Astrocyte of the spinal cord (primary cell): ENCODE measurements at regions not wholly inside any gene's neighbourhood (a gene's known extent, or its start where the extent isn't known, plus 50 kb on each side); places are given as distances from the start of the nearest gene placed in this dataset.

Source experiments
- DNase-seq: peaks from one replicate; pipeline ENCODE4 v3.0.0; 2011; ENCODE audit warnings: low read depth, low spot score
- H3K4me3 ChIP-seq: 2 replicates; pipeline ENCODE4 v1.5.1; 2011; ENCODE audit warnings: low read depth, mild to moderate bottlenecking, low read length, moderate library complexity
- in situ Hi-C: cut with HindIII; loops from 2 replicates; pipeline ENCODE4 v1.10.0; 2017; ENCODE audit warnings: low sequenced_read_pairs
- TF ChIP-seq, protein P1 (sequence below): IDR thresholded peaks from 2 replicates; pipeline ENCODE4 v1.5.1; 2012; ENCODE audit warnings: low read depth, mild to moderate bottlenecking, low read length, inconsistent platforms

GRCh38 chr18:60962625-60963024 lies 370.6 kb upstream of the CDH20 start:
- DNase-seq: no peak
- TF ChIP-seq, protein P1, sequence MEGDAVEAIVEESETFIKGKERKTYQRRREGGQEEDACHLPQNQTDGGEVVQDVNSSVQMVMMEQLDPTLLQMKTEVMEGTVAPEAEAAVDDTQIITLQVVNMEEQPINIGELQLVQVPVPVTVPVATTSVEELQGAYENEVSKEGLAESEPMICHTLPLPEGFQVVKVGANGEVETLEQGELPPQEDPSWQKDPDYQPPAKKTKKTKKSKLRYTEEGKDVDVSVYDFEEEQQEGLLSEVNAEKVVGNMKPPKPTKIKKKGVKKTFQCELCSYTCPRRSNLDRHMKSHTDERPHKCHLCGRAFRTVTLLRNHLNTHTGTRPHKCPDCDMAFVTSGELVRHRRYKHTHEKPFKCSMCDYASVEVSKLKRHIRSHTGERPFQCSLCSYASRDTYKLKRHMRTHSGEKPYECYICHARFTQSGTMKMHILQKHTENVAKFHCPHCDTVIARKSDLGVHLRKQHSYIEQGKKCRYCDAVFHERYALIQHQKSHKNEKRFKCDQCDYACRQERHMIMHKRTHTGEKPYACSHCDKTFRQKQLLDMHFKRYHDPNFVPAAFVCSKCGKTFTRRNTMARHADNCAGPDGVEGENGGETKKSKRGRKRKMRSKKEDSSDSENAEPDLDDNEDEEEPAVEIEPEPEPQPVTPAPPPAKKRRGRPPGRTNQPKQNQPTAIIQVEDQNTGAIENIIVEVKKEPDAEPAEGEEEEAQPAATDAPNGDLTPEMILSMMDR: no peak
- H3K4me3 ChIP-seq: no peak overlapping the region
- in situ Hi-C loops: no loop called here

DNA sequence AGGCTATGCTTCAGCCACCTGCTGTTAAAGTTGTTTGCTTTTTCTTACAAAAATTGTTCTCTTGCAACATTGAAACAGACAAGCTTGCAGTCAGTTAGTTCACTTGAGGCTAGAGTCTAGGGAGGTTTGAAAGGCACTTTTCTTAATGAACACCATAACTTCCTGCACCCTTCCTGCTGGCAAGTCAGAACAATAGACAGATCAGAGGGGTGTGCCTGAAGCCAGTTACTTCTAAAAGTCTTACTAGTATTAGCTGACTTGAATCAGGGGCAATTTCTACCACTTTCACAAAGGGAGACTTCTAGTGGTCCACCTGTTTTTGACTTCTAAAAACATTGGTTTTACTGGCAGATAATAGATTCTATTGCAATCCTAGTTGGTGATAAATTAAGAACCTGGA lies 367.4 kb upstream of the CDH20 start:
- H3K4me3 ChIP-seq: no peak overlapping the region
- no peak for DNase-seq
- TF ChIP-seq, protein P1: no peak
- in situ Hi-C loops: no loop called here

DNA sequence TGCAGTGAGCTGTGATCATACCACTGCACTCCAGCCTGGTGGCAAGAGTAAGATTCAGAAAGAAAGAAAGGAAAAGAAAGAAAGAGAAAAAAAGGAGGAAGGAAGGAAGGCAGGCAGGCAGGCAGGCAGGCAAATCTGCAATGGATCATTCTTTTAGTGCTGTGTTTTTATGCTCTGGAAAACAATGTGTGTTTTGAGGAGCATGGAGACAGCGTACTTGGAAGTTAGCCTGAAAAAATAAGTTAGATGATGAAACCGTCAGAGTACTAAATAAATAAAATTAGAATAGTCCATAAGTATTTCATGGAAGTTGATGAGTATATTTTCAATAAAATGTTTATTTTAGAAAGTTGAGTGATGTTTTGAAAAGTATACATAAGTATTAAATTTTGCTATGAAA lies 366.4 kb upstream of the CDH20 start:
- H3K4me3 ChIP-seq: no peak overlapping the region
- peak; percentile 16 for DNase-seq
- TF ChIP-seq, protein P1: no peak
- in situ Hi-C loops: no loop called here

DNA sequence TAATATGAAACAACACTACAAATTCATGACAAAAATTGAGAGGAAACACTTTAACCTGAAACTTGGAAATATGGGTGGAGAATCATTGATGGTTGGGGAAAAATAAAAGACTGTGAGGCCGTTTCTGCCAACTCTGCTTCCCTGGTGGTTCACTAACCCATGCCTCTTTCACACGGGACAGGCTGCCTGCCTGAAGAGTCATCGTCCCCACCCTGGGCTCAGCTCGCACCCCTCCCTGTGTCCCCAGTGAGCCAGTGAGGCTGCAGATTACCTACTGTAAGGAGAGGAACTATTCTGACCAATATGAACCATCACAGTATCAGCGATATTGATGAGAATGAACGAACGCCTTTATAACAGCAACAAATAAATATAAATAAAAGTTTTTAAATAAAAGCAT lies 357.8 kb upstream of the CDH20 start:
- in situ Hi-C loops: no loop called here
- no peak for DNase-seq
- TF ChIP-seq, protein P1: no peak

DNA sequence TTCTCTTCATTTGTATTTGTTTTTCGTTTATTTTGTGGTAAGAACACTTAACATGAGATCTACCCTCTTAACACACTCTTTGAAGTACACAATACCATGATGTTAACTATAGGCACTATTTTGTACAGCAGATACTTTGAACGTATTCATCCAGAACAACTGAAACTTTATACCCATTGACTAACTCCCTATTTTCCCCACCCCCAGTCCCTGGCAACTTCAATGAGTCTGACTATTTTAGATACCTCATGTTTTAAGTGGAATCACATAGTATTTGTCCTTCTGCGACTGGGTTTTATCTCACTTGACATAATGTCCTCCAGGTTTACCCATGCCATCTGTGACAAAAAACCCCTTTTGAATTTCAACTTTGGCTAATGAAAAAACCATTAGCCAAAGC lies 356.3 kb upstream of the CDH20 start:
- no peak overlapping the region for H3K4me3 ChIP-seq
- TF ChIP-seq, protein P1: no peak
- in situ Hi-C loops: no loop called here
- DNase-seq: no peak

More for the DNA sequence above, 357.8 kb upstream of the CDH20 start:
- no peak overlapping the region for H3K4me3 ChIP-seq

DNA sequence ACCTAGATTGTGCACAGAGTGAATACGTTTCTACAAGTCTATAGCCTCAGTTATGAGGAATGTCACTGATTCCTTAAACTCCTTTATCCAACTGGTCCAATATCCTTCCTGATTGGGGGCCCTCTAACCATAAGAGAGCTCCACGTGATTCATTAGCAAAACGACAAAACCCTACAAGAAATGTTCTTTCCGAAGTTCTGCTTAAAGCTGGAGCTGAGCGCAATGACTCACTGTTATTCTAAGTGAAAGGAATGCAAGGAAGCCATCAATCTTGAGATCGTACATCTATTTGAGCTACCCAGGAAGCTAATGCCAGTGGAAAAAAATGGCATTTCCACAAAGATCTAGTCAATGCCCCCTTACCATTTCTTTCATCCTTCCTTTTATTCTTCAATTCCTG lies 354.9 kb upstream of the CDH20 start:
- TF ChIP-seq, protein P1: no peak
- in situ Hi-C loops: no loop called here
- peak; percentile 90 for DNase-seq
- H3K4me3 ChIP-seq: no peak overlapping the region

DNA sequence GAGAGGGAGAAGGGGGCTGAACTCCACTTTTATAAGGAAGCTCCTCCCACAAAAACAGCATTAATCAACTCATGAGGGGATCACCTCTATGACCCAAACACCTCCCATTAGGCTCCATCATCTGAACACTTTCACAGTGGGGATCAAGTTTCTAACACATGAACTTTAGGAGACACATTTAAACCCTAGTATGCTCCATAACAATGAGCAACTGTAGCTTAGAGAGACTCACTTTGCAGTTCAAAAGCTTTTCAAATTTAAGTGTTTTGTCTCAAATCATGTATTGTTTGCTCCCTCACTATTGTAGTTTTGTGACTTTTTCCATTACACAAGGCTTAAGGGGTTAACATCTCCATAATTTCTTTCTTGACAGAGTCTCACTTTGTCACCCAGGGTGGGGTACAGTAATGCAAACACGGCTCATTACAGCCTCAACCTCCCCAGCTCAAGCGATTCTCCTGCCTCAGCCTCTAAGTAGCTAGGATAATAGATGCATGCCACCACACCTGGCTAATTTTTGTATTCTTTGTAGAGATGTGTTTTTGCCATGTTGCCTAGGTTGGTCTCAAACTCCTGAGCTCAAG lies 352.7 kb upstream of the CDH20 start:
- TF ChIP-seq, protein P1: no peak
- in situ Hi-C loops: no loop called here
- H3K4me3 ChIP-seq: no peak overlapping the region
- DNase-seq: no peak
